SK-N-MC (cell line): ENCODE measurements at regions not wholly inside any gene's neighbourhood (a gene's known extent, or its start where the extent isn't known, plus 50 kb on each side); places are given as distances from the start of the nearest gene placed in this dataset.

Source experiments
- EZH2 ChIP-seq: fragments of 200-600 bp; sonication (generic); IDR thresholded peaks from one replicate; pipeline ENCODE4 v1.6.1; 2017; ENCODE audit warnings: antibody characterized with exemption
- FOXP2 ChIP-seq: optimal IDR thresholded peaks from 2 replicates; pipeline ENCODE3; 2011; ENCODE audit warnings: mild to moderate bottlenecking, moderate library complexity; ENCODE audit not compliant: insufficient read depth; ENCODE audit errors: extremely low read length, control extremely low read depth
- POLR2AphosphoS5 ChIP-seq: IDR thresholded peaks from 2 replicates; pipeline ENCODE4 v1.6.1; 2012; ENCODE audit warnings: mild to moderate bottlenecking, low read depth, low read length, borderline replicate concordance

- TF ChIP-seq POLR2AphosphoS5 (no peak), EZH2 (no peak), FOXP2 (no peak)
Measured at GRCh38 chr14:95784137-95784536, 70.2 kb upstream of the TCL1A start.
